Astrocyte (in vitro differentiated cells and primary cell): ENCODE measurements at regions not wholly inside any gene's neighbourhood (a gene's known extent, or its start where the extent isn't known, plus 50 kb on each side); places are given as distances from the start of the nearest gene placed in this dataset.

Experiments
- DNase-seq: peaks from one replicate; pipeline ENCODE4 v3.0.0-alpha.2; 2010; ENCODE audit warnings: low read depth
- FAIRE-seq: peaks from 2 replicates; lab custom pipeline; 2011; peaks lifted over from hg19 to GRCh38; lab: Jason Lieb, UNC
- H2AFZ ChIP-seq: 2 replicates; pipeline ENCODE4 v1.6.0; 2012; ENCODE audit warnings: low read depth, low read length, inconsistent platforms
- H3K27ac ChIP-seq: 2 replicates; pipeline ENCODE4 v1.5.1; 2011; ENCODE audit warnings: low read depth, low read length, inconsistent platforms
- H3K27me3 ChIP-seq: 2 replicates; pipeline ENCODE4 v1.6.0; 2011; ENCODE audit warnings: low read length, inconsistent platforms; ENCODE audit not compliant: insufficient read depth
- H3K36me3 ChIP-seq: 2 replicates; pipeline ENCODE4 v1.5.1; 2011; ENCODE audit warnings: low read length, inconsistent platforms; ENCODE audit not compliant: insufficient read depth
- H3K4me1 ChIP-seq: 2 replicates; pipeline ENCODE4 v1.5.1; 2011; ENCODE audit warnings: low read length, inconsistent platforms; ENCODE audit not compliant: insufficient read depth
- H3K4me2 ChIP-seq: 2 replicates; pipeline ENCODE4 v1.6.0; 2012; ENCODE audit warnings: low read length, inconsistent platforms
- H3K4me3 ChIP-seq: 2 replicates; pipeline ENCODE4 v1.5.1; 2011; ENCODE audit warnings: low read depth, mild to moderate bottlenecking, low read length, inconsistent platforms; ENCODE audit not compliant: insufficient read depth
- H3K79me2 ChIP-seq: 2 replicates; pipeline ENCODE4 v1.6.0; 2012; ENCODE audit warnings: mild to moderate bottlenecking, low read length, inconsistent platforms; ENCODE audit not compliant: insufficient read depth
- H3K9ac ChIP-seq: 2 replicates; pipeline ENCODE4 v1.6.0; 2012; ENCODE audit warnings: mild to moderate bottlenecking, low read length, inconsistent platforms
- H3K9me3 ChIP-seq: 2 replicates; pipeline ENCODE4 v1.5.1; 2012; ENCODE audit warnings: low read depth, mild to moderate bottlenecking, low read length, inconsistent platforms; ENCODE audit not compliant: insufficient read depth
- H4K20me1 ChIP-seq: 2 replicates; pipeline ENCODE4 v1.6.0; 2012; ENCODE audit warnings: low read length, inconsistent platforms; ENCODE audit not compliant: insufficient read depth
- H3K27ac Mint-ChIP-seq: one replicate; pipeline ENCODE4 v1.8.0; 2021; ENCODE audit warnings: mild to moderate bottlenecking, mixed read lengths; ENCODE audit not compliant: unreplicated experiment
- H3K27me3 Mint-ChIP-seq: one replicate; pipeline ENCODE4 v1.8.0; 2021; ENCODE audit warnings: low read depth, mixed read lengths; ENCODE audit not compliant: unreplicated experiment
- H3K36me3 Mint-ChIP-seq: one replicate; pipeline ENCODE4 v1.8.0; 2021; ENCODE audit warnings: low read depth, mixed read lengths; ENCODE audit not compliant: unreplicated experiment
- H3K4me1 Mint-ChIP-seq: one replicate; pipeline ENCODE4 v1.8.0; 2021; ENCODE audit warnings: low read depth, mixed read lengths; ENCODE audit not compliant: unreplicated experiment
- H3K4me3 Mint-ChIP-seq: one replicate; pipeline ENCODE4 v1.8.0; 2021; ENCODE audit warnings: mild to moderate bottlenecking, moderate library complexity, mixed read lengths; ENCODE audit not compliant: unreplicated experiment
- H3K9me3 Mint-ChIP-seq: one replicate; pipeline ENCODE4 v1.8.0; 2021; ENCODE audit warnings: mild to moderate bottlenecking, mixed read lengths; ENCODE audit not compliant: unreplicated experiment
- EZH2 ChIP-seq: IDR thresholded peaks from 2 replicates; pipeline ENCODE4 v1.6.1; 2012; ENCODE audit warnings: mild to moderate bottlenecking, low read length, inconsistent platforms; ENCODE audit not compliant: insufficient read depth
- TF ChIP-seq, protein P1 (sequence below): IDR thresholded peaks from 2 replicates; pipeline ENCODE4 v1.5.1; 2011; ENCODE audit warnings: low read depth, mild to moderate bottlenecking, inconsistent platforms, low read length, moderate library complexity; ENCODE audit not compliant: insufficient read depth

DNA sequence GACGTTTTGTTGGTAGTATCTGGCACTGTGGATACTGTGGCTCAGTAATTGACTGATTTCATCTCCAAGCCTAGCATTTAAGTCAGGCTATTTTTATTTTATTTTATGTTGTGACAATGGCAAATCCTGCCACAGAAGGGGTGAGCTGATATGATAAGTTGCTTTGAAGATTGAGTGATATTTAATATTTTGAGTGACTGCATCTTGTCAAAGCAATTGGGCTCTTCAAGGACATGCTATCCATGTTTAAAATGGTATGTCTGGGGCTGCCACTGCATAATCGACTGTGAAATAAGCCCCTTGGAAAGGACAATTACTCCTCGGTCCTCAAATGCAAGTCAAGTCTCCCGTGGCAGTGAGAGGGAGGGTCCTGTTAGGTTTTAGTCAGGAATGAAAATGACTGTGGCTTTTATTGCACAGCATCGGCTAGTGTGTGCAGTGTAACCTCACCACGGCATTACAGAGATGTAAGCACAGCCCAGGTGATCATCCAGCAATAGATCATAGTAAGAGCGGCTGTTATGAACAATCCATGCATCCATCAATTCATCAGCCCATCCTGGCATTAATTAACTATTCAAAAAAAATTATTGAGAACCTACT lies 178.2 kb downstream of the GBA3 start:
- Histone ChIP-seq H3K27me3 (no peaks in the 10 kb centered on the region), H3K9ac (no peak overlapping the region), H3K4me3 (no peak overlapping the region), H2AFZ (no peak overlapping the region), H3K36me3 (no peaks in the 10 kb centered on the region), H4K20me1 (no peaks in the 10 kb centered on the region), H3K4me2 (no peak overlapping the region), H3K79me2 (no peaks in the 10 kb centered on the region), H3K9me3 (no peaks in the 10 kb centered on the region), H3K27ac (no peak overlapping the region), H3K4me1 (no peaks in the 10 kb centered on the region)
- Mint-ChIP-seq H3K4me3 (no peak overlapping the region), H3K27ac (no peak overlapping the region), H3K9me3 (no peaks in the 10 kb centered on the region), H3K27me3 (no peaks in the 10 kb centered on the region), H3K36me3 (no peaks in the 10 kb centered on the region), H3K4me1 (no peaks in the 10 kb centered on the region)
- DNase-seq (no peak), FAIRE-seq (no peak)
- TF ChIP-seq, protein P1, sequence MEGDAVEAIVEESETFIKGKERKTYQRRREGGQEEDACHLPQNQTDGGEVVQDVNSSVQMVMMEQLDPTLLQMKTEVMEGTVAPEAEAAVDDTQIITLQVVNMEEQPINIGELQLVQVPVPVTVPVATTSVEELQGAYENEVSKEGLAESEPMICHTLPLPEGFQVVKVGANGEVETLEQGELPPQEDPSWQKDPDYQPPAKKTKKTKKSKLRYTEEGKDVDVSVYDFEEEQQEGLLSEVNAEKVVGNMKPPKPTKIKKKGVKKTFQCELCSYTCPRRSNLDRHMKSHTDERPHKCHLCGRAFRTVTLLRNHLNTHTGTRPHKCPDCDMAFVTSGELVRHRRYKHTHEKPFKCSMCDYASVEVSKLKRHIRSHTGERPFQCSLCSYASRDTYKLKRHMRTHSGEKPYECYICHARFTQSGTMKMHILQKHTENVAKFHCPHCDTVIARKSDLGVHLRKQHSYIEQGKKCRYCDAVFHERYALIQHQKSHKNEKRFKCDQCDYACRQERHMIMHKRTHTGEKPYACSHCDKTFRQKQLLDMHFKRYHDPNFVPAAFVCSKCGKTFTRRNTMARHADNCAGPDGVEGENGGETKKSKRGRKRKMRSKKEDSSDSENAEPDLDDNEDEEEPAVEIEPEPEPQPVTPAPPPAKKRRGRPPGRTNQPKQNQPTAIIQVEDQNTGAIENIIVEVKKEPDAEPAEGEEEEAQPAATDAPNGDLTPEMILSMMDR: no peak
- TF ChIP-seq EZH2: no peak

DNA sequence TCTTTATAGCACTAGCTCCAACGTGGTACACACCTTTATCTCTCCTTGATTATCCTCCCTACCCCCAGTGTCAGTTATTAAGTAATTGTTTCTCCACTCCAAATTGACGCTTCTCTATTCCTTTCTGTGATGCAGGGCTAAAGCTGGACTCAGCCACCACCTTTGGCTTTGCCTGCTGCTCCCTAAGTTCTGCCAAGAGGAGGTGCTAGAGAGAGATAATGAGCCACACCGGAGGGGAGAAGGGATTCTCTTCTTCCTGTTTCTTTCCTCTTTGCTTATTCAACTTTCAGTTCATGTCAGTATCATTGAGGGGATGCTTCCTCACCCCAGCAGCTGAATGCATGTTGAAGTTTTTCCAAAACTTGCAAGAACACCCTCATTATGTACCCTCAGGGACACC lies 176.5 kb downstream of the GBA3 start:
- no peaks in the 10 kb centered on the region for H3K27me3 Mint-ChIP-seq
- no peak overlapping the region for H3K27ac Mint-ChIP-seq
- H3K79me2 ChIP-seq: no peaks in the 10 kb centered on the region
- H3K4me3 Mint-ChIP-seq: no peak overlapping the region
- TF ChIP-seq, protein P1: no peak
- no peak for TF ChIP-seq EZH2
- no peak overlapping the region for H2AFZ ChIP-seq
- no peaks in the 10 kb centered on the region for H3K36me3 Mint-ChIP-seq
- H3K4me3 ChIP-seq: no peak overlapping the region
- DNase-seq (no peak), FAIRE-seq (no peak)
- H3K9me3 ChIP-seq: no peaks in the 10 kb centered on the region
- H3K27me3 ChIP-seq: no peaks in the 10 kb centered on the region
- H3K4me1 Mint-ChIP-seq: no peaks in the 10 kb centered on the region
- H3K9me3 Mint-ChIP-seq: no peaks in the 10 kb centered on the region
- H3K36me3 ChIP-seq: no peaks in the 10 kb centered on the region
- H4K20me1 ChIP-seq: no peaks in the 10 kb centered on the region
- no peak overlapping the region for H3K4me2 ChIP-seq
- H3K27ac ChIP-seq: no peak overlapping the region
- H3K9ac ChIP-seq: no peak overlapping the region
- no peaks in the 10 kb centered on the region for H3K4me1 ChIP-seq
